ENCODE measurements at regions not wholly inside any gene's neighbourhood (a gene's known extent, or its start where the extent isn't known, plus 50 kb on each side); places are given as distances from the start of the nearest gene placed in this dataset.

DNA sequence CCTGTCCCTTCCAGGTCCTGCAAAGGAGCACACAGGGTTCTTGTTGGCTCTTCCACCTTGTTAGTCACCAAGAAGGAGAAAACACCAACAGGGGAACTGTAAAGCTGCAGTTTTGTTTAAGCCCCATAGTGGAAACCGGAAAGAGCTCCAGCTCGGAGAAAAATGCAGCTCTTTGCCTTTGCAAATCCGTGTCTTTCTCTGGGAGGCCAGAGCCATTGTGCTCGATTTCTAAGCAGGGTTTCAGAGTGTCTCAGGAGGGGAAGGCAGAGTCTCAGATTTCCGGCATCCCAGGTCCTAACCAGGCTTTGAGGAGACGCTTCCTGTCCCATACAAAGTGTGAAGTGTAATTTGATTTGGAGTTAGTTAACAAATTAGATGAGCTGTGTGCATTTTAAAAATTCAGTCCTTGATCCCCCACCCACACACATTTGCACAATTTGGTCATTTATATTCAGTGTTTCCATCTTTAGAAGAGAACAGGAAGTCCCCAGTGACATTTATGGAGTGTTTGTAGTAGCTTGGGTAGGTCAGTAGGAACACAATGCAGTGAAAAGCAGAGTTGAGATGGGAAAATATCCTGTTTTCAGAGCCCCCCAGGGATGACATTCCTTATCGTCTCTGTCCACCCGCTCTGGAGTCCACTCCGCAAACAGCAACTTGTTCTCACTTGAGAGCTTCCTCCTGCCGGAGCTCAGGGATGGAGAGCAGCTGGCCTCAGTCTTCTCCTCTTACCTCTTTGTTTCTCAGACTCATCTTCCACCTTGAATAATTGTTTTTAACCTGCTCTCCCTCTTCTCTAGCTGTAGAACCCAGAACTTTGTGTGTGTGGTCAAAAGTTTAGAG is 331.9 kb downstream of the SEC14L1 start (continued):
- TF ChIP-seq GABPA (IDR thresholded peaks at IDR 0.05; ENCODE audit: borderline replicate concordance, insufficient read depth, low read length) (peak; percentile 43; the same call in 1 of the 2 replicates), SP4 (IDR thresholded peaks at IDR 0.05; ENCODE audit: low read length) (no peak), CHD2 (IDR thresholded peaks at IDR 0.05; ENCODE audit: low read length) (no peak), SUZ12 (IDR thresholded peaks at IDR 0.05; ENCODE audit: low read length) (no peak), TBP (IDR thresholded peaks at IDR 0.05; ENCODE audit: low read depth, low read length) (peak; percentile 44; the same call in 1 of the 2 replicates), KDM1A (IDR thresholded peaks at IDR 0.05; ENCODE audit: borderline replicate concordance, low read length) (no peak), USF2 (IDR thresholded peaks at IDR 0.05; ENCODE audit: low read length) (no peak), PHF8 (conservative IDR thresholded peaks at IDR 0.05; ENCODE audit: low read depth, low read length) (no peak), E2F6 (IDR thresholded peaks at IDR 0.05) (no peak), YY1 (IDR thresholded peaks at IDR 0.05; ENCODE audit: low read depth, low read length) (0 out of 2 replicates have a peak, but pooled peaks have one; percentile 51), SRF (IDR thresholded peaks at IDR 0.05; ENCODE audit: low read depth, low read length) (no peak), SP1 (IDR thresholded peaks at IDR 0.05; ENCODE audit: low read depth, low read length) (0 out of 2 replicates have a peak, but pooled peaks have one; percentile 35), RAD21 (IDR thresholded peaks at IDR 0.05 in 1 of 2, conservative IDR thresholded peaks at IDR 0.05 in 1 of 2; ENCODE audit: low read depth in 2 of 2, low read length in 2 of 2) (no peak), NRF1 (IDR thresholded peaks at IDR 0.05; ENCODE audit: low read depth, low read length) (no peak), RBBP5 (IDR thresholded peaks at IDR 0.05; ENCODE audit: borderline replicate concordance, low read depth, low read length) (peak; percentile 52; the same call in 1 of the 2 replicates), POU5F1 (IDR thresholded peaks at IDR 0.05; ENCODE audit: low read depth, low read length) (no peak), NANOG (IDR thresholded peaks at IDR 0.05; ENCODE audit: insufficient read depth, low read depth, low read length, poor library complexity, severe bottlenecking) (no peak), SIX5 (IDR thresholded peaks at IDR 0.05; ENCODE audit: low read depth, low read length) (no peak), SAP30 (IDR thresholded peaks at IDR 0.05; ENCODE audit: insufficient read depth, insufficient replicate concordance, low read length) (no peak), HDAC2 (IDR thresholded peaks at IDR 0.05; ENCODE audit: borderline replicate concordance in 1 of 2, low read depth in 2 of 2, low read length in 2 of 2) (no peak)
- TF ChIP-seq, protein P1, sequence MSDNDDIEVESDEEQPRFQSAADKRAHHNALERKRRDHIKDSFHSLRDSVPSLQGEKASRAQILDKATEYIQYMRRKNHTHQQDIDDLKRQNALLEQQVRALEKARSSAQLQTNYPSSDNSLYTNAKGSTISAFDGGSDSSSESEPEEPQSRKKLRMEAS (IDR thresholded peaks at IDR 0.05): no peak
